Fibroblast of mammary gland (primary cell): ENCODE measurements at regions not wholly inside any gene's neighbourhood (a gene's known extent, or its start where the extent isn't known, plus 50 kb on each side); places are given as distances from the start of the nearest gene placed in this dataset.

ENCODE experiments used
- DNase-seq: peaks from one replicate; pipeline ENCODE4 v3.0.0-alpha.2; 2010; ENCODE audit warnings: low read depth
- H3K4me3 ChIP-seq: 2 replicates; pipeline ENCODE4 v1.5.1; 2011; ENCODE audit warnings: low read depth, mild to moderate bottlenecking, low read length, moderate library complexity; ENCODE audit not compliant: control insufficient read depth
- CTCF ChIP-seq: conservative IDR thresholded peaks from 2 replicates; pipeline ENCODE4 v1.5.1; 2011; ENCODE audit warnings: low read depth, low read length, inconsistent platforms; ENCODE audit not compliant: control insufficient read depth, insufficient read depth

- H3K4me3 ChIP-seq, result no peak overlapping the region
- DNase-seq, result no peak
- no peak for TF ChIP-seq CTCF
Measured at GRCh38 chr9:103919605-103920209, 174.4 kb upstream of the SMC2 start.

GRCh38 chr9:103928442-103928841, 165.7 kb upstream of the SMC2 start:
- no peak overlapping the region for H3K4me3 ChIP-seq
- no peak for TF ChIP-seq CTCF
- peak; percentile 1 for DNase-seq

- DNase-seq, result no peak
- no peak overlapping the region for H3K4me3 ChIP-seq
- TF ChIP-seq CTCF, result no peak
Measured at GRCh38 chr9:103941104-103941503, 153.0 kb upstream of the SMC2 start.

- no peak for TF ChIP-seq CTCF
- no peak overlapping the region for H3K4me3 ChIP-seq
- no peak for DNase-seq
Measured at GRCh38 chr9:103942200-103942599, 151.9 kb upstream of the SMC2 start.

- no peak for DNase-seq
- H3K4me3 ChIP-seq, result no peak overlapping the region
- no peak for TF ChIP-seq CTCF
Measured at GRCh38 chr9:103942651-103943050, 151.5 kb upstream of the SMC2 start.

GRCh38 chr9:103949096-103949495, 145.0 kb upstream of the SMC2 start:
- no peak for DNase-seq
- no peak overlapping the region for H3K4me3 ChIP-seq
- no peak for TF ChIP-seq CTCF

- TF ChIP-seq CTCF, result no peak
- no peak overlapping the region for H3K4me3 ChIP-seq
- no peak for DNase-seq
Measured at GRCh38 chr9:103977163-103977562, 116.9 kb upstream of the SMC2 start.
